GM23338 (cell line): ENCODE measurements at regions not wholly inside any gene's neighbourhood (a gene's known extent, or its start where the extent isn't known, plus 50 kb on each side); places are given as distances from the start of the nearest gene placed in this dataset.

Experiments
- ATAC-seq: fragments of 200-7000 bp; cut with Tn5 transposase; 3 replicates; pipeline ENCODE4 v1.9.1; 2020
- DNase-seq: peaks from one replicate; pipeline ENCODE4 v3.0.0-alpha.2; 2015; ENCODE audit warnings: low spot score
- H2AFZ ChIP-seq: fragments of 200-600 bp; sonication (generic); 2 replicates; pipeline ENCODE4 v1.8.0; 2016; ENCODE audit warnings: antibody characterized with exemption, mild to moderate bottlenecking, moderate library complexity
- H3F3A ChIP-seq: fragments of 200-600 bp; sonication (generic); replicated peaks from 2 replicates; pipeline ENCODE4 v1.8.0; 2017; ENCODE audit warnings: antibody characterized with exemption, mixed run types, low read depth
- H3K27ac ChIP-seq: fragments of 200-600 bp; sonication (generic); 2 replicates; pipeline ENCODE4 v1.6.1; 2016; ENCODE audit warnings: low read depth
- H3K27me3 ChIP-seq: fragments of 200-600 bp; sonication (generic); 2 replicates; pipeline ENCODE4 v1.8.0; 2016; ENCODE audit warnings: mild to moderate bottlenecking, mixed run types, moderate library complexity; ENCODE audit not compliant: insufficient read depth
- H3K36me3 ChIP-seq: fragments of 200-600 bp; sonication (generic); 2 replicates; pipeline ENCODE4 v1.8.0; 2016; ENCODE audit warnings: mild to moderate bottlenecking; ENCODE audit not compliant: insufficient read depth
- H3K4me1 ChIP-seq: fragments of 200-600 bp; sonication (generic); 2 replicates; pipeline ENCODE4 v1.8.0; 2016; ENCODE audit warnings: mild to moderate bottlenecking, moderate library complexity; ENCODE audit not compliant: insufficient read depth
- H3K4me2 ChIP-seq: fragments of 200-600 bp; sonication (generic); 2 replicates; pipeline ENCODE4 v1.7.1; 2017; ENCODE audit warnings: mixed run types
- H3K4me3 ChIP-seq: fragments of 200-600 bp; sonication (generic); 2 replicates; pipeline ENCODE4 v1.6.1; 2016; ENCODE audit warnings: mixed run types
- H3K79me2 ChIP-seq: fragments of 200-600 bp; sonication (generic); replicated peaks from 2 replicates; pipeline ENCODE4 v1.8.0; 2017; ENCODE audit warnings: mild to moderate bottlenecking; ENCODE audit not compliant: insufficient read depth
- H3K9me2 ChIP-seq: fragments of 200-600 bp; sonication (generic); 2 replicates; pipeline ENCODE4 v1.8.0; 2017; ENCODE audit not compliant: insufficient read depth
- H4K20me1 ChIP-seq: fragments of 200-600 bp; sonication (generic); replicated peaks from 2 replicates; pipeline ENCODE4 v1.8.0; 2017; ENCODE audit warnings: mild to moderate bottlenecking; ENCODE audit not compliant: insufficient read depth
- H3K27ac Mint-ChIP-seq: 2 replicates; pipeline ENCODE4 v1.8.0; 2020; ENCODE audit warnings: inconsistent platforms, mild to moderate bottlenecking, moderate library complexity, mixed read lengths
- H3K27me3 Mint-ChIP-seq: 3 replicates; pipeline ENCODE4 v1.8.0; 2022; ENCODE audit warnings: low read depth, mild to moderate bottlenecking, moderate library complexity, mixed read lengths, inconsistent platforms; ENCODE audit not compliant: insufficient read depth, poor library complexity
- H3K36me3 Mint-ChIP-seq: 3 replicates; pipeline ENCODE4 v1.8.0; 2021; ENCODE audit warnings: low read depth, mild to moderate bottlenecking, inconsistent platforms, moderate library complexity, mixed read lengths
- H3K4me1 Mint-ChIP-seq: 3 replicates; pipeline ENCODE4 v1.8.0; 2020; ENCODE audit warnings: mild to moderate bottlenecking, inconsistent platforms, mixed read lengths
- H3K4me3 Mint-ChIP-seq: 3 replicates; pipeline ENCODE4 v1.8.0; 2021; ENCODE audit warnings: moderate library complexity, mild to moderate bottlenecking, inconsistent platforms, mixed read lengths
- H3K9me3 Mint-ChIP-seq: 3 replicates; pipeline ENCODE4 v1.8.0; 2020; ENCODE audit warnings: moderate library complexity, mild to moderate bottlenecking, inconsistent platforms, mixed read lengths
- CREB1 ChIP-seq: fragments of 250-450 bp; sonication (Bioruptor Pico); IDR thresholded peaks from 2 replicates; pipeline ENCODE4 v1.5.0; 2020; ENCODE audit warnings: low read depth, mild to moderate bottlenecking, moderate library complexity
- EZH2 ChIP-seq: fragments of 200-600 bp; sonication (generic); IDR thresholded peaks from one replicate; pipeline ENCODE4 v1.8.0; 2017; ENCODE audit warnings: antibody characterized with exemption, mild to moderate bottlenecking, low read depth; ENCODE audit not compliant: unreplicated experiment
- EZH2phosphoT487 ChIP-seq: fragments of 200-600 bp; sonication (generic); IDR thresholded peaks from one replicate; pipeline ENCODE4 v1.8.1; 2018; ENCODE audit warnings: antibody characterized with exemption; ENCODE audit not compliant: unreplicated experiment
- JUNB ChIP-seq: IDR thresholded peaks from one replicate; pipeline ENCODE4 v1.6.1; 2016; ENCODE audit warnings: antibody characterized with exemption; ENCODE audit not compliant: unreplicated experiment
- POLR2AphosphoS5 ChIP-seq: IDR thresholded peaks from 2 replicates; pipeline ENCODE4 v1.6.1; 2016; ENCODE audit warnings: antibody characterized with exemption, low read depth
- ZNF114 ChIP-seq: fragments of 250-450 bp; sonication (Bioruptor Pico); IDR thresholded peaks from 2 replicates; pipeline ENCODE4 v1.5.0; 2020; ENCODE audit warnings: mild to moderate bottlenecking, moderate library complexity
- ZNF331 ChIP-seq: fragments of 250-450 bp; sonication (Bioruptor Pico); IDR thresholded peaks from 2 replicates; pipeline ENCODE4 v1.5.0; 2020; ENCODE audit warnings: low read depth, mild to moderate bottlenecking, moderate library complexity
- TF ChIP-seq, protein P1 (sequence below): fragments of 250-450 bp; sonication (Bioruptor Pico); IDR thresholded peaks from 2 replicates; pipeline ENCODE4 v1.5.0; 2020; ENCODE audit warnings: mild to moderate bottlenecking, moderate library complexity
- TF ChIP-seq, protein P2 (sequence below), 2 experiments: fragments of 200-600 bp in 1 of 2; sonication (generic) in 1 of 2; conservative IDR thresholded peaks; 2 replicates each; pipeline versions ENCODE4 v1.5.1 to v1.6.1; 2016 to 2017; ENCODE audit warnings: antibody characterized with exemption in 2 of 2, low read depth in 2 of 2, mild to moderate bottlenecking in 2 of 2, moderate library complexity in 1 of 2
- TF ChIP-seq, protein P3 (sequence below): IDR thresholded peaks from 2 replicates; pipeline ENCODE4 v1.6.1; 2016; ENCODE audit warnings: antibody characterized with exemption

DNA sequence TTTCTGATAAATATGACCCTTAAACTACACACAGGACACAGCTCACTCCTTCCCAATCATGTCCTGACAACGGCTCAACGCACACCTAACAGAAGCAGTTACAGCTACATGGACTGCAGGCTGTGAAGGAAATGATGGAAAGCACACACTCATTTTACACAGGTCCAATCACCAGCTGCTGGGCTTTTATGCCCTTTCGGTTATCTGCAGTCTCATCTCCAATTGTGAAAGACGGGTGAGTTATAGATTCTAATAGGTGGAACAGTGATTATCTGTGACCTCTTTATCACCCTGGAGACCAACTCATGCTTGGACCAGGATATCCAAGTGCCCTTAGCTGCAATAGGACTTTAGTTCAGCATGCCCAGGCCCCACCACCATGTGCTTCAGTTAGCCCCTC lies 110.4 kb upstream of the CREB1 start:
- Mint-ChIP-seq H3K27me3 (no peaks in the 10 kb centered on the region), H3K9me3 (no peaks in the 10 kb centered on the region; the same call in 2 of the 3 replicates), H3K36me3 (no peaks in the 10 kb centered on the region), H3K27ac (no peak overlapping the region), H3K4me1 (peaks cover 36% of the 10 kb centered on the region), H3K4me3 (no peak overlapping the region)
- no peak overlapping the region for H3K4me2 ChIP-seq
- ATAC-seq (no peak), DNase-seq (no peak)
- H3K79me2 ChIP-seq, result no peaks in the 10 kb centered on the region
- no peak for TF ChIP-seq EZH2phosphoT487
- no peak overlapping the region for H3K4me3 ChIP-seq
- H3K27ac ChIP-seq, result no peak overlapping the region
- H3F3A ChIP-seq, result no peaks in the 10 kb centered on the region
- no peaks in the 10 kb centered on the region for H4K20me1 ChIP-seq
- peaks cover 42% of the 10 kb centered on the region for H3K4me1 ChIP-seq
- no peak overlapping the region for H2AFZ ChIP-seq
- 0 out of 2 replicates have a peak, but pooled peaks cover 3% of the 10 kb centered on the region for H3K9me2 ChIP-seq
- no peaks in the 10 kb centered on the region for H3K36me3 ChIP-seq
- H3K27me3 ChIP-seq, result no peaks in the 10 kb centered on the region

DNA sequence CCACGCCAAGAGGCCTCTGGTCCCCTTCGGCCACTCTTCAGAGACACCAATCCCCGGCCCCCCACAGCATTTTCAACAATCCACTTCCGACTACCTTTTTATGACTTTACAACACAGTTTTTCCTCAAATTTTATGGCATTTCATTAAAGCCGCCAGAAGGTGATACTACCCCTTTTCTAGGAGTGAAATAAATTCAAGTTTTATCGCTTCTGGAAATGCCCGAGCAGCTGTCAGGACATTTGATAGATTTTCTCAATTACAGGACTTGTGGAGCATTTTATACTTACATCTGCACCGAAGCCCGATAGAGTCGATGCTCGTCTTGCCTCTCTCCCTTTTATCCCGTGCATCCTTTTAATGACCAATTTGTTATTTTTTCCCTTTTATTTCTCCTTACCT lies 108.1 kb upstream of the CREB1 start:
- ATAC-seq (no peak), DNase-seq (no peak)
- Histone ChIP-seq H4K20me1 (no peaks in the 10 kb centered on the region), H3F3A (no peaks in the 10 kb centered on the region), H2AFZ (peak overlapping the region; percentile 52; the same call in 1 of the 2 replicates), H3K4me1 (peaks cover 34% of the 10 kb centered on the region), H3K27ac (no peak overlapping the region), H3K4me3 (no peak overlapping the region), H3K27me3 (no peaks in the 10 kb centered on the region), H3K4me2 (peak overlapping the region; percentile 25; the same call in 1 of the 2 replicates), H3K9me2 (0 out of 2 replicates have a peak, but pooled peaks cover 3% of the 10 kb centered on the region), H3K79me2 (no peaks in the 10 kb centered on the region), H3K36me3 (no peaks in the 10 kb centered on the region)
- Mint-ChIP-seq H3K27me3 (no peaks in the 10 kb centered on the region), H3K27ac (no peak overlapping the region), H3K4me3 (no peak overlapping the region), H3K36me3 (no peaks in the 10 kb centered on the region), H3K4me1 (peaks cover 30% of the 10 kb centered on the region), H3K9me3 (no peaks in the 10 kb centered on the region; the same call in 2 of the 3 replicates)
- TF ChIP-seq, protein P1, sequence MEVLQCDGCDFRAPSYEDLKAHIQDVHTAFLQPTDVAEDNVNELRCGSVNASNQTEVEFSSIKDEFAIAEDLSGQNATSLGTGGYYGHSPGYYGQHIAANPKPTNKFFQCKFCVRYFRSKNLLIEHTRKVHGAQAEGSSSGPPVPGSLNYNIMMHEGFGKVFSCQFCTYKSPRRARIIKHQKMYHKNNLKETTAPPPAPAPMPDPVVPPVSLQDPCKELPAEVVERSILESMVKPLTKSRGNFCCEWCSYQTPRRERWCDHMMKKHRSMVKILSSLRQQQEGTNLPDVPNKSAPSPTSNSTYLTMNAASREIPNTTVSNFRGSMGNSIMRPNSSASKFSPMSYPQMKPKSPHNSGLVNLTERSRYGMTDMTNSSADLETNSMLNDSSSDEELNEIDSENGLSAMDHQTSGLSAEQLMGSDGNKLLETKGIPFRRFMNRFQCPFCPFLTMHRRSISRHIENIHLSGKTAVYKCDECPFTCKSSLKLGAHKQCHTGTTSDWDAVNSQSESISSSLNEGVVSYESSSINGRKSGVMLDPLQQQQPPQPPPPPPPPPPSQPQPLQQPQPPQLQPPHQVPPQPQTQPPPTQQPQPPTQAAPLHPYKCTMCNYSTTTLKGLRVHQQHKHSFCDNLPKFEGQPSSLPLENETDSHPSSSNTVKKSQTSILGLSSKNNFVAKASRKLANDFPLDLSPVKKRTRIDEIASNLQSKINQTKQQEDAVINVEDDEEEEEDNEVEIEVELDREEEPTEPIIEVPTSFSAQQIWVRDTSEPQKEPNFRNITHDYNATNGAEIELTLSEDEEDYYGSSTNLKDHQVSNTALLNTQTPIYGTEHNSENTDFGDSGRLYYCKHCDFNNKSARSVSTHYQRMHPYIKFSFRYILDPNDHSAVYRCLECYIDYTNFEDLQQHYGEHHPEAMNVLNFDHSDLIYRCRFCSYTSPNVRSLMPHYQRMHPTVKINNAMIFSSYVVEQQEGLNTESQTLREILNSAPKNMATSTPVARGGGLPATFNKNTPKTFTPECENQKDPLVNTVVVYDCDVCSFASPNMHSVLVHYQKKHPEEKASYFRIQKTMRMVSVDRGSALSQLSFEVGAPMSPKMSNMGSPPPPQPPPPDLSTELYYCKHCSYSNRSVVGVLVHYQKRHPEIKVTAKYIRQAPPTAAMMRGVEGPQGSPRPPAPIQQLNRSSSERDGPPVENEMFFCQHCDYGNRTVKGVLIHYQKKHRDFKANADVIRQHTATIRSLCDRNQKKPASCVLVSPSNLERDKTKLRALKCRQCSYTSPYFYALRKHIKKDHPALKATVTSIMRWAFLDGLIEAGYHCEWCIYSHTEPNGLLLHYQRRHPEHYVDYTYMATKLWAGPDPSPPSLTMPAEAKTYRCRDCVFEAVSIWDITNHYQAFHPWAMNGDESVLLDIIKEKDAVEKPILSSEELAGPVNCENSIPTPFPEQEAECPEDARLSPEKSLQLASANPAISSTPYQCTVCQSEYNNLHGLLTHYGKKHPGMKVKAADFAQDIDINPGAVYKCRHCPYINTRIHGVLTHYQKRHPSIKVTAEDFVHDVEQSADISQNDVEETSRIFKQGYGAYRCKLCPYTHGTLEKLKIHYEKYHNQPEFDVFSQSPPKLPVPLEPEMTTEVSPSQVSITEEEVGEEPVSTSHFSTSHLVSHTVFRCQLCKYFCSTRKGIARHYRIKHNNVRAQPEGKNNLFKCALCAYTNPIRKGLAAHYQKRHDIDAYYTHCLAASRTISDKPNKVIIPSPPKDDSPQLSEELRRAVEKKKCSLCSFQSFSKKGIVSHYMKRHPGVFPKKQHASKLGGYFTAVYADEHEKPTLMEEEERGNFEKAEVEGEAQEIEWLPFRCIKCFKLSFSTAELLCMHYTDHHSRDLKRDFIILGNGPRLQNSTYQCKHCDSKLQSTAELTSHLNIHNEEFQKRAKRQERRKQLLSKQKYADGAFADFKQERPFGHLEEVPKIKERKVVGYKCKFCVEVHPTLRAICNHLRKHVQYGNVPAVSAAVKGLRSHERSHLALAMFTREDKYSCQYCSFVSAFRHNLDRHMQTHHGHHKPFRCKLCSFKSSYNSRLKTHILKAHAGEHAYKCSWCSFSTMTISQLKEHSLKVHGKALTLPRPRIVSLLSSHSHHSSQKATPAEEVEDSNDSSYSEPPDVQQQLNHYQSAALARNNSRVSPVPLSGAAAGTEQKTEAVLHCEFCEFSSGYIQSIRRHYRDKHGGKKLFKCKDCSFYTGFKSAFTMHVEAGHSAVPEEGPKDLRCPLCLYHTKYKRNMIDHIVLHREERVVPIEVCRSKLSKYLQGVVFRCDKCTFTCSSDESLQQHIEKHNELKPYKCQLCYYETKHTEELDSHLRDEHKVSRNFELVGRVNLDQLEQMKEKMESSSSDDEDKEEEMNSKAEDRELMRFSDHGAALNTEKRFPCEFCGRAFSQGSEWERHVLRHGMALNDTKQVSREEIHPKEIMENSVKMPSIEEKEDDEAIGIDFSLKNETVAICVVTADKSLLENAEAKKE (CRISPR knock-in tag), result no peak
- TF ChIP-seq EZH2phosphoT487 (no peak), POLR2AphosphoS5 (no peak), EZH2 (no peak), ZNF114 (no peak), CREB1 (CRISPR knock-in tag) (no peak), JUNB (no peak), ZNF331 (CRISPR knock-in tag) (no peak)
- TF ChIP-seq, protein P2, sequence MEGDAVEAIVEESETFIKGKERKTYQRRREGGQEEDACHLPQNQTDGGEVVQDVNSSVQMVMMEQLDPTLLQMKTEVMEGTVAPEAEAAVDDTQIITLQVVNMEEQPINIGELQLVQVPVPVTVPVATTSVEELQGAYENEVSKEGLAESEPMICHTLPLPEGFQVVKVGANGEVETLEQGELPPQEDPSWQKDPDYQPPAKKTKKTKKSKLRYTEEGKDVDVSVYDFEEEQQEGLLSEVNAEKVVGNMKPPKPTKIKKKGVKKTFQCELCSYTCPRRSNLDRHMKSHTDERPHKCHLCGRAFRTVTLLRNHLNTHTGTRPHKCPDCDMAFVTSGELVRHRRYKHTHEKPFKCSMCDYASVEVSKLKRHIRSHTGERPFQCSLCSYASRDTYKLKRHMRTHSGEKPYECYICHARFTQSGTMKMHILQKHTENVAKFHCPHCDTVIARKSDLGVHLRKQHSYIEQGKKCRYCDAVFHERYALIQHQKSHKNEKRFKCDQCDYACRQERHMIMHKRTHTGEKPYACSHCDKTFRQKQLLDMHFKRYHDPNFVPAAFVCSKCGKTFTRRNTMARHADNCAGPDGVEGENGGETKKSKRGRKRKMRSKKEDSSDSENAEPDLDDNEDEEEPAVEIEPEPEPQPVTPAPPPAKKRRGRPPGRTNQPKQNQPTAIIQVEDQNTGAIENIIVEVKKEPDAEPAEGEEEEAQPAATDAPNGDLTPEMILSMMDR (conservative IDR thresholded peaks at IDR 0.05; ENCODE audit: low read depth in 2 of 2), result no peak
- TF ChIP-seq, protein P3, sequence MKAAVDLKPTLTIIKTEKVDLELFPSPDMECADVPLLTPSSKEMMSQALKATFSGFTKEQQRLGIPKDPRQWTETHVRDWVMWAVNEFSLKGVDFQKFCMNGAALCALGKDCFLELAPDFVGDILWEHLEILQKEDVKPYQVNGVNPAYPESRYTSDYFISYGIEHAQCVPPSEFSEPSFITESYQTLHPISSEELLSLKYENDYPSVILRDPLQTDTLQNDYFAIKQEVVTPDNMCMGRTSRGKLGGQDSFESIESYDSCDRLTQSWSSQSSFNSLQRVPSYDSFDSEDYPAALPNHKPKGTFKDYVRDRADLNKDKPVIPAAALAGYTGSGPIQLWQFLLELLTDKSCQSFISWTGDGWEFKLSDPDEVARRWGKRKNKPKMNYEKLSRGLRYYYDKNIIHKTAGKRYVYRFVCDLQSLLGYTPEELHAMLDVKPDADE, result no peak
